Calu3 (cell line): ENCODE measurements at regions not wholly inside any gene's neighbourhood (a gene's known extent, or its start where the extent isn't known, plus 50 kb on each side); places are given as distances from the start of the nearest gene placed in this dataset.

Experiments
- BruUV-seq: library from RNA; stranded (reverse); fragments of 400-500 nt; replicated peaks from 2 replicates; lab custom pipeline; 2021; lab: Mats Ljungman, UMichigan
- CTCF ChIA-PET: fragments of 300-600 bp; sonication (Branson Sonifier 250); formaldehyde crosslinking; loops from one replicate; lab custom pipeline; 2022; ENCODE audit warnings: antibody characterized with exemption; lab: Charles Lee
- DNase-seq: peaks from one replicate; pipeline ENCODE4 v3.0.0; 2022
- H3K27ac Mint-ChIP-seq: one replicate; pipeline ENCODE4 v1.8.0; 2022; ENCODE audit warnings: mixed read lengths; ENCODE audit not compliant: unreplicated experiment
- H3K27me3 Mint-ChIP-seq: one replicate; pipeline ENCODE4 v1.8.0; 2022; ENCODE audit warnings: mixed read lengths; ENCODE audit not compliant: unreplicated experiment
- H3K36me3 Mint-ChIP-seq: one replicate; pipeline ENCODE4 v1.8.0; 2022; ENCODE audit warnings: mild to moderate bottlenecking, moderate library complexity, mixed read lengths; ENCODE audit not compliant: insufficient read depth, unreplicated experiment
- H3K4me1 Mint-ChIP-seq: one replicate; pipeline ENCODE4 v1.8.0; 2022; ENCODE audit warnings: mild to moderate bottlenecking, low read depth, mixed read lengths; ENCODE audit not compliant: unreplicated experiment
- H3K4me3 Mint-ChIP-seq: one replicate; pipeline ENCODE4 v1.8.0; 2022; ENCODE audit warnings: mild to moderate bottlenecking, low read depth, moderate library complexity, mixed read lengths; ENCODE audit not compliant: unreplicated experiment
- H3K9me3 Mint-ChIP-seq: one replicate; pipeline ENCODE4 v1.8.0; 2022; ENCODE audit warnings: low read depth, mixed read lengths; ENCODE audit not compliant: unreplicated experiment
- intact Hi-C: fragments of 100-400 bp; cut with micrococcal nuclease; formaldehyde crosslinking; loops from one replicate; pipeline ENCODE4 v1.10.0; 2022; ENCODE audit not compliant: unreplicated experiment
- TF ChIP-seq, protein P1 (sequence below): fragments of 200-600 bp; IDR thresholded peaks from one replicate; pipeline ENCODE4 v1.8.0; 2022; ENCODE audit warnings: antibody characterized with exemption; ENCODE audit not compliant: unreplicated experiment

DNA sequence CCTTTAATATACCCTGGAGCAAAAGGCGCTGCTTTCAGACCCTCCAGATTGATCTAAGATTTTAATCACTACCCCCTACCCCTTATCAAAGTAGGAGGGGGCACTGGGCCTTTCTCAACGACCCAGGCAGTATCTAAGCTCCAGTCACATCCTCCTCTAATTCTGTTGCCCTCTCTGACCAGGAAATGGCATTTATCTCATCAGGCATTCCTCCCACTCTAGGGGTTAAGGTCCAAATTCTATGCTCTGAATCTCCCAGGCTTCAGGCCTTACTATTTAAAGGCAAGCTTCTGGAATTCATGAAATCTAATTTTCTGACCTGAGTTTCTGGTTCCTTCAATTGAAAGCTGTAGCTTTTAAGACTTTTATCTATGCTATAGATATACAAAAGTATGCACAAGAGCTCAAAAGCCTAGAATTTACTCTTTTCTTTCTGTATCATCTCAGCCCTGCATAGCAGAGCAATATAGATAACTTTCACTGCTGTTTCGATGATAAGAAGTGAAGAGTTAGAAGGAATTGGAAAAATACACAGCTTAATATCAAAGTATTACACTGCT is 622.9 kb downstream of the RPS29 start:
- Mint-ChIP-seq H3K27ac (no peak overlapping the region), H3K4me3 (no peak overlapping the region), H3K27me3 (no peaks in the 10 kb centered on the region), H3K9me3 (peaks cover 14% of the 10 kb centered on the region), H3K36me3 (no peaks in the 10 kb centered on the region), H3K4me1 (no peaks in the 10 kb centered on the region)
- no peak for DNase-seq
- BruUV-seq: no TSS peak
- CTCF ChIA-PET: no interaction called here
- TF ChIP-seq, protein P1, sequence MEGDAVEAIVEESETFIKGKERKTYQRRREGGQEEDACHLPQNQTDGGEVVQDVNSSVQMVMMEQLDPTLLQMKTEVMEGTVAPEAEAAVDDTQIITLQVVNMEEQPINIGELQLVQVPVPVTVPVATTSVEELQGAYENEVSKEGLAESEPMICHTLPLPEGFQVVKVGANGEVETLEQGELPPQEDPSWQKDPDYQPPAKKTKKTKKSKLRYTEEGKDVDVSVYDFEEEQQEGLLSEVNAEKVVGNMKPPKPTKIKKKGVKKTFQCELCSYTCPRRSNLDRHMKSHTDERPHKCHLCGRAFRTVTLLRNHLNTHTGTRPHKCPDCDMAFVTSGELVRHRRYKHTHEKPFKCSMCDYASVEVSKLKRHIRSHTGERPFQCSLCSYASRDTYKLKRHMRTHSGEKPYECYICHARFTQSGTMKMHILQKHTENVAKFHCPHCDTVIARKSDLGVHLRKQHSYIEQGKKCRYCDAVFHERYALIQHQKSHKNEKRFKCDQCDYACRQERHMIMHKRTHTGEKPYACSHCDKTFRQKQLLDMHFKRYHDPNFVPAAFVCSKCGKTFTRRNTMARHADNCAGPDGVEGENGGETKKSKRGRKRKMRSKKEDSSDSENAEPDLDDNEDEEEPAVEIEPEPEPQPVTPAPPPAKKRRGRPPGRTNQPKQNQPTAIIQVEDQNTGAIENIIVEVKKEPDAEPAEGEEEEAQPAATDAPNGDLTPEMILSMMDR: no peak
- intact Hi-C loops: no loop called here

DNA sequence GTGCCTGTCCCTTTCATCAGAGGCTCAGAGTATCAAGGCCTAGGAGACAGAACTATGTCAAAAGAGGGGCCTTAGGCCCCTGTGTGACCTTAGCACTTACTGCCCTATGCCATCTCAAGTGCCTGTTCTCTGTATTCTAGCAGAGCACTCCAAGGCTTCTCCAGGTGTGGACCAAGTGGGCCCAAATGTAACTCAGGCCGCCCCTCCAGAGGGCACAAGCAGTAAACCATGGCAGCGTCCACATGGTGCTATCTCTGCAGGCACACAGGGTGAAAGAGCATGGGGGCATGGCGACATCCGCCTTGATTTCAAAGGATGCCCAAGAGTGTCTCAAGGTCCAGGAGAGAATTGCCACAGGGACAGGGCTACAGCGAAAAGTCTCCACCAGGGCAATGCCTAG is 628.7 kb downstream of the RPS29 start:
- no TSS peak for BruUV-seq
- Mint-ChIP-seq H3K4me3 (no peak overlapping the region), H3K36me3 (no peaks in the 10 kb centered on the region), H3K9me3 (peaks cover 11% of the 10 kb centered on the region), H3K27me3 (no peaks in the 10 kb centered on the region), H3K4me1 (no peaks in the 10 kb centered on the region), H3K27ac (no peak overlapping the region)
- CTCF ChIA-PET: no interaction called here
- intact Hi-C loops: no loop called here
- no peak for DNase-seq
- TF ChIP-seq, protein P1: no peak

DNA sequence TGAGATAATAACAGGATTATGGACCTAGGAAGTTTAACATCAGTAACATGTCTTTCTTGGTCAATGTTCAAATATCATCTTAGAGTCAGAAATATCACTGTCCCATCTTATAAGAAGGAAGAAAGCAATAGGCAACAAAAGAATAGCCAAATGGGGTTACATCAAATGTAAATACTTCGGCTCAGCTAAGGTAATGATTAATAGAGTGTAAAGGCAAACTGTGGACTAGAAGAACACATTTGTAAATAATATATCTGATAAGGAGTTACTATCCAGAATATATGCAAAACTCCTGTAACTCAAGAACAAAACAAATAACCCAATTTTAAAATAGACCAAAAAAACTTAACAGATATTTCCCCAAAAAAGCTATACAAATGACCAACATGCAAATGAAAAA is 630.3 kb downstream of the RPS29 start:
- Mint-ChIP-seq H3K27me3 (no peaks in the 10 kb centered on the region), H3K27ac (no peak overlapping the region), H3K9me3 (peaks cover 7% of the 10 kb centered on the region), H3K4me3 (no peak overlapping the region), H3K4me1 (no peaks in the 10 kb centered on the region), H3K36me3 (no peaks in the 10 kb centered on the region)
- CTCF ChIA-PET: no interaction called here
- TF ChIP-seq, protein P1: no peak
- DNase-seq: no peak
- intact Hi-C loops: no loop called here
- BruUV-seq: no TSS peak

DNA sequence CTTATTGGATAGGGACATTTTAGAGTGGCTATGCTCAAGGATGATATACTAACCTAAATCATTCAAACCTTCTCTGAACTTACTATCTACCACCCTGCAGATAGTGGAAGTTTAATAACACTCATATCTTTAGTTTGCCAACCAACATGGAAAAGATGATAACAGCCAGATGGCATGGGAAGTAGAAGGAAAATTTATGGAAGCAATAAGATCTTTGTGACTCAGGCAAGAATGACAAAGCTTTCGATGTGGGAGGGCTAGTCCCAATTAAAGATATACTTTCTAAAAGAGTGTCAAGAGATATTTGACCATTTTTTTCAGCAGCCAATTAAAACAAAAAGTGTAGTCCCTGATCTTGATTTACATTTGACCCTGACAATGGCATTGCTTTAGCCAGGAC is 631.7 kb downstream of the RPS29 start:
- H3K4me1 Mint-ChIP-seq: no peaks in the 10 kb centered on the region
- BruUV-seq: no TSS peak
- no peaks in the 10 kb centered on the region for H3K27me3 Mint-ChIP-seq
- DNase-seq: no peak
- CTCF ChIA-PET: no interaction called here
- intact Hi-C loops: no loop called here
- H3K4me3 Mint-ChIP-seq: no peak overlapping the region
- no peak overlapping the region for H3K27ac Mint-ChIP-seq
- peaks cover 11% of the 10 kb centered on the region for H3K9me3 Mint-ChIP-seq
- TF ChIP-seq, protein P1: no peak
- H3K36me3 Mint-ChIP-seq: no peaks in the 10 kb centered on the region
